Activated B cell treated with CpG ODN at 0.5 μM for 24 hours (primary cell): ENCODE measurements at regions not wholly inside any gene's neighbourhood (a gene's known extent, or its start where the extent isn't known, plus 50 kb on each side); places are given as distances from the start of the nearest gene placed in this dataset.

Experiments
- ATAC-seq: fragments of 200-7000 bp; cut with Tn5 transposase; one replicate; pipeline ENCODE4 v1.10.0; 2021; ENCODE audit warnings: low read depth, mild to moderate bottlenecking, moderate library complexity
- CTCF ChIA-PET: fragments of 350-600 bp; sonication (Branson Sonifier 250); formaldehyde crosslinking; loops from one replicate; lab custom pipeline; 2021; ENCODE audit warnings: antibody characterized with exemption; lab: Charles Lee
- POLR2A ChIA-PET: fragments of 350-600 bp; sonication (Branson Sonifier 250); formaldehyde crosslinking; loops from one replicate; lab custom pipeline; 2021; ENCODE audit warnings: antibody characterized with exemption; lab: Charles Lee
- DNase-seq: peaks from one replicate; pipeline ENCODE4 v3.0.0; 2022
- H3K27ac Mint-ChIP-seq: one replicate; pipeline ENCODE4 v1.8.0; 2020; ENCODE audit warnings: mixed read lengths
- H3K27me3 Mint-ChIP-seq: one replicate; pipeline ENCODE4 v1.8.0; 2021; ENCODE audit warnings: mixed read lengths
- H3K36me3 Mint-ChIP-seq: one replicate; pipeline ENCODE4 v1.8.0; 2021; ENCODE audit warnings: low read depth, mixed read lengths
- H3K4me1 Mint-ChIP-seq: one replicate; pipeline ENCODE4 v1.8.0; 2021; ENCODE audit warnings: mixed read lengths
- H3K4me3 Mint-ChIP-seq: one replicate; pipeline ENCODE4 v1.8.0; 2020; ENCODE audit warnings: mild to moderate bottlenecking, mixed read lengths
- H3K9me3 Mint-ChIP-seq: one replicate; pipeline ENCODE4 v1.8.0; 2020; ENCODE audit warnings: mixed read lengths
- CTCF ChIP-seq: fragments of 200-600 bp; IDR thresholded peaks from one replicate; pipeline ENCODE4 v1.8.0; 2022; ENCODE audit warnings: antibody characterized with exemption, mild to moderate bottlenecking
- intact Hi-C: fragments of 100-400 bp; cut with micrococcal nuclease; formaldehyde crosslinking; loops from one replicate; pipeline ENCODE4 v1.15.1; 2024

- no peaks in the 10 kb centered on the region for H3K4me1 Mint-ChIP-seq
- CTCF ChIA-PET = no interaction called here
- no peak for ATAC-seq
- no peaks in the 10 kb centered on the region for H3K9me3 Mint-ChIP-seq
- H3K27me3 Mint-ChIP-seq = no peaks in the 10 kb centered on the region
- no peak overlapping the region for H3K4me3 Mint-ChIP-seq
- no peaks in the 10 kb centered on the region for H3K36me3 Mint-ChIP-seq
- TF ChIP-seq CTCF = no peak
- DNase-seq = no peak
- no peak overlapping the region for H3K27ac Mint-ChIP-seq
- intact Hi-C loops = no loop called here
- POLR2A ChIA-PET = no interaction called here
Observed at GRCh38 chr7:9557853-9558252, 1124.4 kb downstream of the NXPH1 start.

GRCh38 chr7:9575716-9576115 is 1142.3 kb downstream of the NXPH1 start:
- no peak overlapping the region for H3K27ac Mint-ChIP-seq
- no peaks in the 10 kb centered on the region for H3K4me1 Mint-ChIP-seq
- no peak for DNase-seq
- no peaks in the 10 kb centered on the region for H3K27me3 Mint-ChIP-seq
- TF ChIP-seq CTCF = no peak
- POLR2A ChIA-PET = no interaction called here
- intact Hi-C loops = no loop called here
- peaks cover 4% of the 10 kb centered on the region for H3K9me3 Mint-ChIP-seq
- H3K36me3 Mint-ChIP-seq = no peaks in the 10 kb centered on the region
- H3K4me3 Mint-ChIP-seq = no peak overlapping the region
- CTCF ChIA-PET = no interaction called here
- ATAC-seq = no peak

- peaks cover 3% of the 10 kb centered on the region for H3K9me3 Mint-ChIP-seq
- TF ChIP-seq CTCF = no peak
- no peaks in the 10 kb centered on the region for H3K36me3 Mint-ChIP-seq
- ATAC-seq = no peak
- POLR2A ChIA-PET = no interaction called here
- CTCF ChIA-PET = no interaction called here
- intact Hi-C loops = no loop called here
- no peak for DNase-seq
- H3K4me3 Mint-ChIP-seq = no peak overlapping the region
- H3K4me1 Mint-ChIP-seq = no peaks in the 10 kb centered on the region
- H3K27me3 Mint-ChIP-seq = no peaks in the 10 kb centered on the region
- no peak overlapping the region for H3K27ac Mint-ChIP-seq
Observed at GRCh38 chr7:9582824-9583223, 1149.4 kb downstream of the NXPH1 start.

- no peak for ATAC-seq
- H3K27ac Mint-ChIP-seq = no peak overlapping the region
- intact Hi-C loops = no loop called here
- TF ChIP-seq CTCF = no peak
- no peak for DNase-seq
- CTCF ChIA-PET = no interaction called here
- no peaks in the 10 kb centered on the region for H3K9me3 Mint-ChIP-seq
- H3K36me3 Mint-ChIP-seq = no peaks in the 10 kb centered on the region
- H3K4me1 Mint-ChIP-seq = no peaks in the 10 kb centered on the region
- no peaks in the 10 kb centered on the region for H3K27me3 Mint-ChIP-seq
- no peak overlapping the region for H3K4me3 Mint-ChIP-seq
- POLR2A ChIA-PET = no interaction called here
Observed at GRCh38 chr7:9598411-9598810, 1165.0 kb downstream of the NXPH1 start.

- ChIA-PET POLR2A (no interaction called here), CTCF (no interaction called here)
- intact Hi-C loops = no loop called here
- Mint-ChIP-seq H3K27me3 (no peaks in the 10 kb centered on the region), H3K36me3 (no peaks in the 10 kb centered on the region), H3K4me1 (no peaks in the 10 kb centered on the region), H3K9me3 (no peaks in the 10 kb centered on the region), H3K27ac (no peak overlapping the region), H3K4me3 (no peak overlapping the region)
- no peak for TF ChIP-seq CTCF
- DNase-seq = no peak
- no peak for ATAC-seq
Observed at GRCh38 chr7:9600974-9601373, 1167.6 kb downstream of the NXPH1 start.
